Activated naive CD8-positive, alpha-beta T cell treated with anti-CD3 and anti-CD28 coated beads, Interleukin-2, amount 10 ng/mL, durations not matched to agents 7 days and 5 days (primary cell): ENCODE measurements at regions not wholly inside any gene's neighbourhood (a gene's known extent, or its start where the extent isn't known, plus 50 kb on each side); places are given as distances from the start of the nearest gene placed in this dataset.
"Not testable (repeated sequence)": the region's sequence is repeated elsewhere in the genome, so short reads cannot be mapped to it uniquely, and the experiment has no call there.

ENCODE experiments used
- ATAC-seq: fragments of 150-1000 bp; cut with Tn5 transposase; one replicate; pipeline ENCODE4 v1.10.0; 2021; ENCODE audit warnings: low read depth, moderate library complexity
- POLR2A ChIA-PET: fragments of 350-600 bp; sonication (Branson Sonifier 250); formaldehyde crosslinking; loops from one replicate; lab custom pipeline; 2021; ENCODE audit warnings: antibody characterized with exemption; lab: Charles Lee
- DNase-seq: peaks from one replicate; pipeline ENCODE4 v3.0.0; 2021
- H3K27ac Mint-ChIP-seq: one replicate; pipeline ENCODE4 v1.8.0; 2022; ENCODE audit warnings: mild to moderate bottlenecking, mixed read lengths
- H3K27me3 Mint-ChIP-seq: one replicate; pipeline ENCODE4 v1.8.0; 2022; ENCODE audit warnings: mild to moderate bottlenecking, moderate library complexity, mixed read lengths
- H3K36me3 Mint-ChIP-seq: one replicate; pipeline ENCODE4 v1.8.0; 2021; ENCODE audit warnings: mild to moderate bottlenecking, mixed read lengths
- H3K4me1 Mint-ChIP-seq: one replicate; pipeline ENCODE4 v1.8.0; 2021; ENCODE audit warnings: mixed read lengths
- H3K4me3 Mint-ChIP-seq: one replicate; pipeline ENCODE4 v1.8.0; 2022; ENCODE audit warnings: mild to moderate bottlenecking, moderate library complexity, mixed read lengths
- H3K9me3 Mint-ChIP-seq: one replicate; pipeline ENCODE4 v1.8.0; 2021; ENCODE audit warnings: mixed read lengths

DNA sequence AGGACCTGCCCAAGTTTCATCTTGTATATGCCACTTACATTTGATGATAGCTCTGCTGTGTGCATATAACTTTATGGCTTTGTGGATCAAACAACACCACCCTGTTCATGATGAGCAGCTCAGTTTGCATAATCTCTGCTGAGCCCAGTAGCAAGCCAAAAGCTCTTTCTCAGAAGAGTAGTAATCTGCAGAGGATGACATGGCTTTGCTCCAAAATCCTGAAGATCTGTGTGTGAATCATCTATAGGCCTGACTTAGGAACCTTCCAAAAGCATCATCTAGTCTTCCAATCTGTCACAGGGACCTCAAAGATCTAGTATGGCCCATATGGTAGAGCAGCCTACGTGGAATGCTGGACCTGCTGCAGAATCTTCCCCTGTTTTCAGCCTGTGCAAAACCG lies 394.6 kb downstream of the PSAT1 start:
- no peak overlapping the region for H3K27ac Mint-ChIP-seq
- no peaks in the 10 kb centered on the region for H3K36me3 Mint-ChIP-seq
- ATAC-seq: no peak
- H3K9me3 Mint-ChIP-seq: no peaks in the 10 kb centered on the region
- POLR2A ChIA-PET: interaction anchor here (0.7 kb wide), 1 partner anchor 152 kb away, joined by 3 read pairs; no protein-coding TSS in a partner anchor
- H3K27me3 Mint-ChIP-seq: peaks cover 3% of the 10 kb centered on the region
- no peaks in the 10 kb centered on the region for H3K4me1 Mint-ChIP-seq
- DNase-seq: no peak
- no peak overlapping the region for H3K4me3 Mint-ChIP-seq

DNA sequence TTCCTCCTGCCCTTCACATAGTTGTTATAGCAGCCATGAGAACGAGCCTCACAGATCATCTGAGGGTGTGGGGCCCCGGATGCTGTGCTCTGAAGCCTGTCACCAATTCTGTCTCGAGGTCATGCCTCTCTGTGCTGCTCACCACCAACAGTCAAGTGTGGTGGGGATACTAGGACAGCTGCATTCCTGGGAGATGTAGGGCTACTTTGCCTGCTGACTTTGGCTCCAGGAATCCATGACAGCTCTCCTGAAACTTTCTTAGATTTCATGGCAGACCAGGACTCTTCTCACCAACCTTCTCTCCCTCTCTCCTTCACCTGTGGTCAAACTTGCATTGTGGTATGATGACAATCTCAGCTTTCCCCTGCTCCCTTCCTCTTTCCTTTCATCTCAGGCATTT lies 395.9 kb downstream of the PSAT1 start:
- H3K36me3 Mint-ChIP-seq: no peaks in the 10 kb centered on the region
- no peaks in the 10 kb centered on the region for H3K4me1 Mint-ChIP-seq
- ATAC-seq (no peak), DNase-seq (no peak)
- no peak overlapping the region for H3K27ac Mint-ChIP-seq
- H3K27me3 Mint-ChIP-seq: peaks cover 3% of the 10 kb centered on the region
- POLR2A ChIA-PET: no interaction called here
- H3K9me3 Mint-ChIP-seq: no peaks in the 10 kb centered on the region
- H3K4me3 Mint-ChIP-seq: no peak overlapping the region

DNA sequence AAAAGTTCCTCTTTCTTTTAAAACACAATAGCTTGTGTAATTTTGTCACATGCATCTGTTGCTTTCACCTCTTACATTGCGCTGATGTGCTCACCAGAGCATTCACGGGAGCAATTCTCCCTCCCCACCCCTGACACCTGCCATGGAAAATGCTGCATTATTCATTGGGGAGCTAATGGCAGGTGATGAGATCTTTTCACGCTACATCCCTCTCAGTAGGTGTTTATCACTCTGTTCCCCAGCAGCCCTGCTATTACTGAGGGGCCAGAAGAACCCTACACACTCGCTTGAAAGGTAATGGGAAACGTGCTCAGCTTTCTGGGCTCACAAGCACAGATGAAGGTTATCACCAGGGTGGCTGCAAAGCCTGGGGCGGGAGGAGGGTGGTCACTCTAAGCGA lies 398.0 kb downstream of the PSAT1 start:
- Mint-ChIP-seq H3K4me3 (no peak overlapping the region), H3K4me1 (no peaks in the 10 kb centered on the region), H3K27me3 (peaks cover 3% of the 10 kb centered on the region), H3K36me3 (no peaks in the 10 kb centered on the region), H3K27ac (no peak overlapping the region), H3K9me3 (no peaks in the 10 kb centered on the region)
- ATAC-seq: no peak
- DNase-seq: no peak
- POLR2A ChIA-PET: no interaction called here

DNA sequence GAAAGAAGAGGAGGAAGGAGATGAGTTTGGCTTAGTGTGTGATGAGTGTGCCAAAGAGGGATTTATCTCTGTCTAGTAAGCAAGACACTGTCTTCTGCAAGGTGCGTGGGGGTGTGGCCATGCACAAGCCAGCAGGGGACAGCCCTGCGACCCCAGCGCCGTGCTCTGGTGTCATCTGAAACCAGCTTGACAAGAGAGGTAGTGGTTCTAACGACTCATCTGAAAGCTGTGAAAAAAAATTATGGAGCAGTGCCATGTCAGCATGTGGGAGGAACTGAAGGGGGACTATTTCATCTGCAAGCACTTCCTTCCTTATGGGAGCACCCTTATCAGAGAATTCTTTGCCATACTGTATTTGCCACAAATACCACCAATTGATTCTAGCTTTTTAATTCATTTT lies 398.6 kb downstream of the PSAT1 start:
- Mint-ChIP-seq H3K9me3 (no peaks in the 10 kb centered on the region), H3K4me1 (no peaks in the 10 kb centered on the region), H3K27ac (no peak overlapping the region), H3K36me3 (no peaks in the 10 kb centered on the region), H3K27me3 (peaks cover 3% of the 10 kb centered on the region), H3K4me3 (no peak overlapping the region)
- DNase-seq: no peak
- no peak for ATAC-seq
- POLR2A ChIA-PET: no interaction called here

DNA sequence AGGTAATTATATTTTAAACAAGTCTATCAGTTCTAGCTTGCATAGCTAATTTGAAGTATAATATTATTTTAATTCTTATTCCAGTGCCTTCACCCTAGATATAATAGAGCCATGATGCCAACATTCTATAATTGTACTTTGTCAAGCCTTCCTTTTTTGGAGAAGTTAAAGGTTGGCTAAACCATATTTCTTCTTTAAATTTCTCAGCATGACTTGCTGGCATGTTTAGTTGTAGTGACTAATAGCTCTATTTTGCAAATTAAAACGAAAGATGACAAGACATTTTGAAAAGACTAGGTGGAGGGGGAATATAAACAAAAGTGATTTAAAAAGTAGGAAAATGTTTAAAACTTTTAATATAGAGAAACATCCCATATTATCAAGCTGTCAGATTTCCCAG lies 400.7 kb downstream of the PSAT1 start:
- H3K27ac Mint-ChIP-seq: no peak overlapping the region
- POLR2A ChIA-PET: no interaction called here
- DNase-seq (no peak), ATAC-seq (no peak)
- H3K27me3 Mint-ChIP-seq: peaks cover 3% of the 10 kb centered on the region
- H3K36me3 Mint-ChIP-seq: no peaks in the 10 kb centered on the region
- no peaks in the 10 kb centered on the region for H3K4me1 Mint-ChIP-seq
- no peak overlapping the region for H3K4me3 Mint-ChIP-seq
- H3K9me3 Mint-ChIP-seq: no peaks in the 10 kb centered on the region

DNA sequence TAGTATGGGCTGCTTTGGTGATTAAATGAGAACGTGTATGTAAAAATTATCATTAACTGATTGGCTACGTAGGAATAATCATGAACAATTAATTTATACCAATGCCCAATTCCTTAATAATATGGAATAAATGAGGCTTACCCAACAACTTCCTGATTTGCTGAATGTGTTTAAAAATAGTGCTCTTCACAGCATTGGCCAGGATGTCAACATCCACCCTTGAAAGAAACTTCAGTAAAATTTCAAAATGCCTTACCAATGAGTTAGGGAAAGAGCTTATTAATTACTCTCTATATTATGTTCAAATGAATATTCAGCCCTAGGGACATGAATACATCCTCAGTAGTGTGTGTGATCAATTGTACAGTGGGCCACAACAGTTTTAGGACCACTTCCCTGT lies 401.4 kb downstream of the PSAT1 start:
- no peak for DNase-seq
- Mint-ChIP-seq H3K4me3 (no peak overlapping the region), H3K4me1 (no peaks in the 10 kb centered on the region), H3K36me3 (no peaks in the 10 kb centered on the region), H3K27me3 (peaks cover 3% of the 10 kb centered on the region), H3K27ac (no peak overlapping the region), H3K9me3 (peaks cover 2% of the 10 kb centered on the region)
- ATAC-seq: no peak
- POLR2A ChIA-PET: no interaction called here

DNA sequence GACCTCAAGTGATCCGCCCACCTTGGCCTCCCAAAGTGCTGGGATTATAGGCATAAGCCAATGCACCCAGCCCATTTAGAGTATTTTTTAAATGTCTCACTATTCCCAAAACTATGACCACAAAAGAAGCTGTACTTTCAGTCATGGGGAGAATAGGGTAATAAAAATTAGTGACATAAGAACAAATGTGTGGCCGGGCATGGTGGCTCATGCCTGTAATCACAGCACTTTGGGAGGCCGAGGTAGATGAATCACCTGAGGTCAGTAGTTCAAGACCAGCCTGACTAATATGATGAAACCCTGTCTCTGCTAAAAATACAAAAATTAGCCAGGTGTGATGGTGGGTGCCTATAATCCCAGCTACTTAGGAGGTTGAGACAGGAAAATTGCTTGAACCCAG lies 402.3 kb downstream of the PSAT1 start:
- ATAC-seq, H3K27ac Mint-ChIP-seq, H3K4me1 Mint-ChIP-seq, DNase-seq, POLR2A ChIA-PET, H3K9me3 Mint-ChIP-seq, H3K27me3 Mint-ChIP-seq, H3K36me3 Mint-ChIP-seq, H3K4me3 Mint-ChIP-seq: not testable (repeated sequence)

DNA sequence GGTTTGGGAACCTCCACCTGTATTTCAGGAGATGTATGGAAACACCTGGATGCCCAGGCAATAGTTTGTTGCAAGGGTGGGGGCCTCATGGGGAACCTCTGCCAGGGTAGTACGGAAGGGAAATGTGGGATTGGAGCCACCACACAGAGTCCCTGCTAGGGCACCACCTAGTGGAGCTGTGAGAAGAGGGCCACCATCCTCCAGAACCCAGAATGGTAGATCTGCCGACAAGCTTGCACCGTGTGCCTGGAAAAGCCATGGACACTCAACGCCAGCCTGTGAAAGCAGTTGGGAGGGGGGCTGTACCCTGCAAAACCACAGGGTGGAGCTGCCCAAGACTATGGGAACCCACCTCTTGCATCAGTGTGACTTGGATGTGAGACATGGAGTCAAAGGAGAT lies 407.2 kb downstream of the PSAT1 start:
- not testable (repeated sequence) for ATAC-seq, H3K4me3 Mint-ChIP-seq, H3K4me1 Mint-ChIP-seq

DNA sequence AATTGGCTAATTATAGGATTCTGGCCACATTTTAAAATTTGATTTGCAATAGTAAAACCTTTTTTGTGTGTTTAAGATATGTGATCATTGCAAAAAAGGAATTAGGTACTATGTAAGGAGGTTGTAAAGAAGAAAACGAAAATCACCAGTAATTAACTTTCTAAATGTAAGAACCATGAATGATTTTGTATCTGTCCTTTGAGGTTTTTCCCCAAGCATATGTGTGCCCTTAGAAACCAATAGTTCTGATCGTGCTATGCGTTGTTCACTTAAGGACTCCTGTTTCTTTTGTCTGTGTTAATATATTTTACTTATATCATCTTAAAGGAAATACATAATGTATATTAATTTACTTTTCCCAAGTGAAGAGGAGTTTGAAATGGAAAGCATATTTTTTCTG lies 410.2 kb downstream of the PSAT1 start:
- peaks cover 3% of the 10 kb centered on the region for H3K9me3 Mint-ChIP-seq
- POLR2A ChIA-PET: no interaction called here
- no peak for ATAC-seq
- no peak for DNase-seq
- no peak overlapping the region for H3K4me3 Mint-ChIP-seq
- no peaks in the 10 kb centered on the region for H3K27me3 Mint-ChIP-seq
- no peaks in the 10 kb centered on the region for H3K4me1 Mint-ChIP-seq
- H3K27ac Mint-ChIP-seq: no peak overlapping the region
- no peaks in the 10 kb centered on the region for H3K36me3 Mint-ChIP-seq

More for the DNA sequence above, 407.2 kb downstream of the PSAT1 start:
- POLR2A ChIA-PET, H3K36me3 Mint-ChIP-seq, H3K9me3 Mint-ChIP-seq, DNase-seq, H3K27ac Mint-ChIP-seq, H3K27me3 Mint-ChIP-seq: not testable (repeated sequence)

DNA sequence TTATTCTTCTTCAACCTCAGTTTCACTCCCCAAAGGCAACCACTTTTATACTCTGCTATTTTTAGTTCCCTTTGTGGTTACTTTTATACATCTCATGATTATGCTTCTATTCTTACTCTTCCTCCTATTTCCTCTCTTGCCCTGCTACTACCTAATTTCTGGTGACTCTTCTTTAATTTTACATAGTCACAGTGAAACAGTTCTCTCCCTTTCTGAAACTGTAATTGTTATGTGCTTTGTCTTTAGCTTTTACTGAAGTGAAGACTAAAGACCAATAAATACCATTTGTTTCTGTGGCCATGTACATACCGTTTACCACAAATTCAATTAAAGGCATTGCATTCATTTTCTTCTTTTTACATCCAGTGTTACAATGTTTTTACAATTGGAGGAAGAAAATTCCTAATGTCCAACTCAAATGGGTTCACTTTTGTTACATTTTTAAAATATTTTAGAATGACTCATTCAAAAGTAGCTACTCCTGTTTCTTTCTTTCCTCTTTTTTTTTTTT lies 410.6 kb downstream of the PSAT1 start:
- peaks cover 3% of the 10 kb centered on the region for H3K9me3 Mint-ChIP-seq
- no peak for ATAC-seq
- POLR2A ChIA-PET: no interaction called here

DNA sequence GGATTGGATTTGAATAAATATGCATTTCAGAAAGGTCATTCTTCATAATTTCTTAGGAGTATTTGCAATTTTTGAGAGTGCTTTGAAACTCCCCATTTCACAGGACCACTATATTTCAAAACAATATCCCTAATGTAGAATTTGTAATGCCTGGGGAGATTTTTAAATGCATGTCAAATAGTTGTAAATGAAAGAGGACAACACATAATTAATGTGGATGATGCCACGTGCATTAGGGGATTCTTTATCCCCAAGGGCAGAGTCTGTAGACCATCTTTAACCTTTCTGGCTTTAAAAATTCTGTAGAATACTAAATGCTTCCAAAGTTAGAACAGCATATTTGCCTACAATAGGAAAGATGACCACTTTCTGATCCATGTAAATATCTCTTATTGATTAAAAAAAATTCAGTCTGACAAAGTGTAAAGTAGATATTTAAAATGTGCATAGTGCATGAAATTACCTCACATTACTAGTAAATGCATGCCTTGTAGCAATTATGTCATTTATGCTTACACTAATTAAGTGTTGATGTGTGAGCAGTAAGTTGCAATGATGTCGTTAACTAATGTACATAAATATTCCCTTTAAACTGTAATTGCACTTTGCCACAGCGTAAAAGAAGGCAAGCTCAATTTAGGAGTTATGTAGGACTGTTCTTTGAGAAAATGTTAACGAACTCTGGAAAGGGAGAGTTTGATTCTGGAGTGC lies 416.1 kb downstream of the PSAT1 start:
- Mint-ChIP-seq H3K27ac (no peak overlapping the region), H3K36me3 (no peaks in the 10 kb centered on the region), H3K27me3 (peaks cover 2% of the 10 kb centered on the region), H3K4me3 (no peak overlapping the region), H3K4me1 (no peaks in the 10 kb centered on the region), H3K9me3 (no peaks in the 10 kb centered on the region)
- POLR2A ChIA-PET: no interaction called here
- ATAC-seq (no peak), DNase-seq (no peak)

More for the DNA sequence above, 410.6 kb downstream of the PSAT1 start:
- Mint-ChIP-seq H3K27me3 (no peaks in the 10 kb centered on the region), H3K4me3 (no peak overlapping the region), H3K27ac (no peak overlapping the region), H3K36me3 (no peaks in the 10 kb centered on the region), H3K4me1 (no peaks in the 10 kb centered on the region)
- DNase-seq: no peak

DNA sequence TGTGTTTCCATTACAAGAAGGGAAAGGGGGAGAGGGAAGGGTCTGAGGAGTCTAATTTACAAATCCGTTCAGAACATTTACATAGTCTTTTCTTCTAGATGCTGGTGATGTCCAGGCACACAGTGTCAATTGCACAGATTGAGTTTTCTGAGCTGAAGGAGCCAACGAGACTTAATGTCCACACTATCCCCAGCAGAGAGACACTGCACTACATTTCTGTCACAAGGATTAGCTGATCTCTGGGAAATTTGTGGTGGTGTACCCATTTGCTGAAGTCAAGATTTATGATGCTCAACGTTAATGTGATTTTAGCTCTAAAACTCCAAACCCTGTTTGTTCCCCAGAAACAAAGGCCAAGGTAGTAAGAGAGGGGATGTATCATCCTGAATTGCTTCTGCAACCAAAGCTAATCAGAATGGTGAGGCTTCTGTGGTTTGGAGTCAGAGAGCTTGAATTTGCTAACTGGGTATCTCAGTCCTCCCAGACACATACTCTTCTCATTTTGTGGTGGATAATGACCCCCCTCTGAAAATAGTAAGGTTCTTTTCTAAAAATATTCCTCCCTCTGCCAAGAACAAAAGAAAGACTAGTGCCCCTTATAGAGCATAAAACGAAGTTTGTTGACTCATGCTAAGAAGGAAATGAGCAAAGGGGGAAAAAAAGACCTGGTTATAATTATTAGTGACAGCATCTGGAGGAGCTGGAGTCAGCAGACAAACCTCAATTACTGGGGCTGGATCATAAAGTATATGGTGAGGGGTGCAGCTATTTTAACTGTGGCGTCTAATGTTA lies 416.9 kb downstream of the PSAT1 start:
- POLR2A ChIA-PET: no interaction called here
- Mint-ChIP-seq H3K4me1 (no peaks in the 10 kb centered on the region), H3K9me3 (no peaks in the 10 kb centered on the region), H3K27me3 (peaks cover 2% of the 10 kb centered on the region), H3K4me3 (no peak overlapping the region), H3K36me3 (no peaks in the 10 kb centered on the region), H3K27ac (no peak overlapping the region)
- no peak for ATAC-seq
- no peak for DNase-seq

DNA sequence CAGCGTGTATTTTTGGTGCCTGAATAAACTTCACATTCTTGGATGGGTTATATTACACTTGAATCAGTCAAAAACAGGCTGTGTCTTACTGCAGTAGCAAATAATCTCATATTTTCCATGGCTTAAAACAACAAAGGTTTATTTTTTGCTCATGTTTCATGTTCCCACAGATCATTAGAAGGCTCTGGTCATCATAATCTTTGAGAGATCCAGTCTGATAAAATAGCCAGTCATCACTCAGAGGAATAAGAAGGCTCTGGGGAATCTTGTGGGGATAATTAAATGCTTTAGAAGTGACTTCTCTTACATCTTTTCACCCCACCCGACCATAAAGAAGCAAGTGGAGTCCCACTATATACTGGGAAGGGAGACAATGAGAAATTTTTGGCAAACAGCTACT lies 417.7 kb downstream of the PSAT1 start:
- no peaks in the 10 kb centered on the region for H3K36me3 Mint-ChIP-seq
- no peaks in the 10 kb centered on the region for H3K9me3 Mint-ChIP-seq
- no peak for DNase-seq
- POLR2A ChIA-PET: no interaction called here
- no peak overlapping the region for H3K27ac Mint-ChIP-seq
- no peak for ATAC-seq
- H3K4me1 Mint-ChIP-seq: no peaks in the 10 kb centered on the region
- peaks cover 2% of the 10 kb centered on the region for H3K27me3 Mint-ChIP-seq
- no peak overlapping the region for H3K4me3 Mint-ChIP-seq

DNA sequence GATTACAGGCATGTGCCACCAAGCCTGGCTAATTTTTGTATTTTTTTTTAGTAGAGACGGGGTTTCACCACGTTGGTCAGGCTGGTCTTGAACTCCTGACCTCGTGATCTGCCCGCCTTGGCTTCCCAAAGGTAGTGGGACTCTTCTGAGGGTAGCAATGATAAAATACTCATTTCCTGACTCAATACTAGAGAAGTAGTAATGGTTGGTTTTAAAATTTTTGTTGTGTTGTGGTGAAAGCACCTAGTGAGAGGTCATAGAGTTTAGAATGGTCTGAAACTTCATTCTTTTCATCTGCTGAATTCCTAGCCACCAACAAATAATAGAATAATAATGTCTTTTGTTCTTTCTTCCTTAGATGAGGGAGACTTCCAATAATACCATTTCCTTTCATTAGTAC lies 422.1 kb downstream of the PSAT1 start:
- ATAC-seq, DNase-seq, POLR2A ChIA-PET, H3K27ac Mint-ChIP-seq, H3K9me3 Mint-ChIP-seq, H3K4me3 Mint-ChIP-seq, H3K4me1 Mint-ChIP-seq, H3K36me3 Mint-ChIP-seq, H3K27me3 Mint-ChIP-seq: not testable (repeated sequence)
